ENCODE measurements at regions not wholly inside any gene's neighbourhood (a gene's known extent, or its start where the extent isn't known, plus 50 kb on each side); places are given as distances from the start of the nearest gene placed in this dataset.

DNA sequence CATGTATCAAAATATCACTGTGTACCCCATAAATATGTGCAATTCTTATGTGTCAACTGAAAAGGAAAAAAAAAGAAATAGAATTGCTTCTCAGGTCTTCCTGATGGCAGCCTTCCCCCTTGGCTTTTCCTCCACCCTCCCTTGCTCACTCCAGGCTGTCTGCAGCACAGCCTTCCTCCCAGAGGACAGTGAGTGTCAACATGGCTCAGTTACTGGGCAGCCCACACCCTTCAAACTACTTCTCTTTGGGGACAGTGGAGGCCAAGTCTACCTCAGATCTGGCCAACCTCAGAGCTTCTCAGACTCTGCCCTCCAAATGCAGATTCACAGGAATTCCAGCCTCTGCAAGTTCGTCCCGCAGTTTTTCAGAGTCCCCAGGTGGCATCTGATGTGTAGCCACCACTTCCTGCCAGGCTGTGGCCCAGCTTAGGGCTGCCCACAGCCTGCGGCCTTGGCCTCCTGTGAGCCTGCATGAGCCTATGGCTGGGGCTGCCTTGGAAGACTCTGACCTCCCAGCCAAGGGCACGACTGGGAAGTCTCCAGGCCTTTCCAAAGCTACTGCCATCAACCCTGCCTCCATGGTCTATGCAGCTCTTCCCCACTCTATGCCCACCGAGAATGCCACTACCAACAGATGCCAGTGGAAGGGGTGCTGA, 148.0 kb upstream of the PWP1 start:
- TF ChIP-seq, protein P1, sequence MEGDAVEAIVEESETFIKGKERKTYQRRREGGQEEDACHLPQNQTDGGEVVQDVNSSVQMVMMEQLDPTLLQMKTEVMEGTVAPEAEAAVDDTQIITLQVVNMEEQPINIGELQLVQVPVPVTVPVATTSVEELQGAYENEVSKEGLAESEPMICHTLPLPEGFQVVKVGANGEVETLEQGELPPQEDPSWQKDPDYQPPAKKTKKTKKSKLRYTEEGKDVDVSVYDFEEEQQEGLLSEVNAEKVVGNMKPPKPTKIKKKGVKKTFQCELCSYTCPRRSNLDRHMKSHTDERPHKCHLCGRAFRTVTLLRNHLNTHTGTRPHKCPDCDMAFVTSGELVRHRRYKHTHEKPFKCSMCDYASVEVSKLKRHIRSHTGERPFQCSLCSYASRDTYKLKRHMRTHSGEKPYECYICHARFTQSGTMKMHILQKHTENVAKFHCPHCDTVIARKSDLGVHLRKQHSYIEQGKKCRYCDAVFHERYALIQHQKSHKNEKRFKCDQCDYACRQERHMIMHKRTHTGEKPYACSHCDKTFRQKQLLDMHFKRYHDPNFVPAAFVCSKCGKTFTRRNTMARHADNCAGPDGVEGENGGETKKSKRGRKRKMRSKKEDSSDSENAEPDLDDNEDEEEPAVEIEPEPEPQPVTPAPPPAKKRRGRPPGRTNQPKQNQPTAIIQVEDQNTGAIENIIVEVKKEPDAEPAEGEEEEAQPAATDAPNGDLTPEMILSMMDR (conservative IDR thresholded peaks at IDR 0.05 in 1 of 2, IDR thresholded peaks at IDR 0.05 in 1 of 2; ENCODE audit: low read depth in 1 of 2, low read length in 2 of 2): no peak
- no peak for TF ChIP-seq EZH2 (IDR thresholded peaks at IDR 0.05; ENCODE audit: low read length, missing control alignments)

All from fibroblast of lung (primary cell).